Body of pancreas (tissue), 4 donors: ENCODE measurements at regions not wholly inside any gene's neighbourhood (a gene's known extent, or its start where the extent isn't known, plus 50 kb on each side); places are given as distances from the start of the nearest gene placed in this dataset.

ENCODE experiments used
- POLR2A ChIP-seq, 3 donors: fragments of 450-650 bp; IDR thresholded peaks; one replicate each; pipeline ENCODE4 v1.6.1; 2016; ENCODE audit warnings: antibody characterized with exemption in 3 of 3, mild to moderate bottlenecking in 2 of 3
- TF ChIP-seq, protein P1 (sequence below), 7 experiments: fragments of 450-650 bp in 4 of 7; fragments of 200-600 bp in 3 of 7; sonication (generic) in 3 of 7; IDR thresholded peaks; one replicate each; pipeline ENCODE4 v1.5.1; 2016 to 2019; ENCODE audit warnings: antibody characterized with exemption in 7 of 7

DNA sequence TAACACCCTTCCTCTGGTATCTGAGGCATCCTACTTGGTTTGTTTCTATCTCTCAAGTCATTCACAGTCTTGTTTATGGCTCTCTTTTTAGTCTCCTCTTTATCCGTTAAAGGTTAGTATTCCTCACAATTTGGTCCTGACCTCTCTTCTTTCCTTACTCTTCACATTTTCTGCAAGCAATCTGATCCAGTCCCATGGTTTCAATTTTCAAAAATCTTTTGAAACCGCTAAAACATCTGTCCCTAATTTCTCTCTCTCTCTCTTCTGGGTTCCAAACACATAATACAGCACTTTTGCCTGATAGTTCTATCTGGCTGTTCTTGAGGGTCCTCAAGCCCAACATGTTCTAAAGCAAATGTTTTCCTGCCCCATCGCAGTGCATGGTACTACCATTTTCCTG, 149.0 kb downstream of the SERPINI1 start:
- TF ChIP-seq, protein P1, sequence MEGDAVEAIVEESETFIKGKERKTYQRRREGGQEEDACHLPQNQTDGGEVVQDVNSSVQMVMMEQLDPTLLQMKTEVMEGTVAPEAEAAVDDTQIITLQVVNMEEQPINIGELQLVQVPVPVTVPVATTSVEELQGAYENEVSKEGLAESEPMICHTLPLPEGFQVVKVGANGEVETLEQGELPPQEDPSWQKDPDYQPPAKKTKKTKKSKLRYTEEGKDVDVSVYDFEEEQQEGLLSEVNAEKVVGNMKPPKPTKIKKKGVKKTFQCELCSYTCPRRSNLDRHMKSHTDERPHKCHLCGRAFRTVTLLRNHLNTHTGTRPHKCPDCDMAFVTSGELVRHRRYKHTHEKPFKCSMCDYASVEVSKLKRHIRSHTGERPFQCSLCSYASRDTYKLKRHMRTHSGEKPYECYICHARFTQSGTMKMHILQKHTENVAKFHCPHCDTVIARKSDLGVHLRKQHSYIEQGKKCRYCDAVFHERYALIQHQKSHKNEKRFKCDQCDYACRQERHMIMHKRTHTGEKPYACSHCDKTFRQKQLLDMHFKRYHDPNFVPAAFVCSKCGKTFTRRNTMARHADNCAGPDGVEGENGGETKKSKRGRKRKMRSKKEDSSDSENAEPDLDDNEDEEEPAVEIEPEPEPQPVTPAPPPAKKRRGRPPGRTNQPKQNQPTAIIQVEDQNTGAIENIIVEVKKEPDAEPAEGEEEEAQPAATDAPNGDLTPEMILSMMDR (IDR thresholded peaks at IDR 0.05): no peak
- no peak for TF ChIP-seq POLR2A (IDR thresholded peaks at IDR 0.05)
